Kasumi-1 (cell line): ENCODE measurements at regions not wholly inside any gene's neighbourhood (a gene's known extent, or its start where the extent isn't known, plus 50 kb on each side); places are given as distances from the start of the nearest gene placed in this dataset.
"Not testable (repeated sequence)": the region's sequence is repeated elsewhere in the genome, so short reads cannot be mapped to it uniquely, and the experiment has no call there.

ENCODE experiments used
- DNase-seq, 2 experiments: peaks; one replicate each; lab custom pipeline; 2025; lab: John Stamatoyannopoulos, UW

DNA sequence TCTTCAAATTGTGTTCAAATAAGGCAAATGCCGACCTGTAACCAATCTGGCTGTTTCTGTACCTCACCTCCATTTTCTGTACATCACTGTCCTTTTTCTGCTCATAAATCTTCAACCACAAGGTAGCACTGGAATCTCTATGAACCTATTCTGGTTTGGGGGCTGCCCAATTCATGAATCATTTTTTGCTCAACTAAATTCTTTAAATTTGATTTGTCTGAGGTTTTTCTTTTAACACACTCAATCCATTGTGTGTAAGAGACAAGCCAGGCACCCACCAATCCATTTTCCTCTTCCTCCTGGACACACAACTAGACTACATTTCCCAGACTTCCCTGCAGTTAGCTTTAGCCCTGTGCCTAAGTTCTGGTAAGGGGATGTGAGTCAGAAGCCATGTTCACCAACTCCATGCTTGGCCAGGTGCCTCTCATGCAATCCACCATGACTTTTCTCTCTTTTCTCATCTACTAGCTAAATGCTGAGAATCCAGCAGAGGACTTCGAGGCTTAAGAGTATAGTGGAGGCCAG, 193.2 kb upstream of the KLF3 start:
- no peak for DNase-seq

DNA sequence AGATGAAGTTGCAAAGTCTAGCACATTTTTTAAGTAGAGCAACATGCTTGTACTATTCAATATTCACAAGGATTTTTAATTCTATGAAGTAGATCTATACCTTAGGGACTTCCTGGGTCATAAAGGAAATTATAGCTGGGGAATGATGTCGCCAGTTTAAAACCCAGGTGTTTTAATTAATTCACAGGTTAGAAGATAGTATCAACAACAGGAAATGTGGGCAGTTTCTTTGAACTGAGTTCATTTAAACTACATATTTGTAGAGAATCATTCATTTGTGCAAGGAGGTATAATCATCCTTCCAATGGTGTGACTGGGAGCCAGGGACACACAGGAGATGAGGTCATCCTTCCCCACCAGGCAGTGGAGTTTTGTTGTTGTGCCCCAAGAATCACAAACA, 181.3 kb upstream of the KLF3 start:
- no peak for DNase-seq

DNA sequence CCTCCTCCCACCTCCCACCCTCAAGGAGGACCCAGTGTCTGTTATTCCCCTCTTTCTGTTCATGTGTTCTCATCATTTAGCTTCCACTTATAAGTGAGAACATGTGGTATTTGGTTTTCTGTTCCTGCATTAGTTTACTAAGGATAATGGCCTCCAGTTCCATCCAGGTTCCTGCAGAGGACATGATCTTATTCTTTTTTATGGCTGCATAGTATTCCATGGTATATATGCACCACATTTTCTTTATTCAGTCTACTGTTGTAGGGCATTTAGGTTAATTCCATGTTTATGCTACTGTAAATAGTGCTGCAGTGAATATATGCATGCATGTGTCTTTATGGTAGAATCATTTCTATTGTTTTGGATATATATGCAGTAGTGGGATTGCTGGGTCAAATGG, 180.4 kb upstream of the KLF3 start:
- DNase-seq = not testable (repeated sequence)

- DNase-seq = no peak
Observed at GRCh38 chr4:38489011-38489861, 174.8 kb upstream of the KLF3 start.

DNA sequence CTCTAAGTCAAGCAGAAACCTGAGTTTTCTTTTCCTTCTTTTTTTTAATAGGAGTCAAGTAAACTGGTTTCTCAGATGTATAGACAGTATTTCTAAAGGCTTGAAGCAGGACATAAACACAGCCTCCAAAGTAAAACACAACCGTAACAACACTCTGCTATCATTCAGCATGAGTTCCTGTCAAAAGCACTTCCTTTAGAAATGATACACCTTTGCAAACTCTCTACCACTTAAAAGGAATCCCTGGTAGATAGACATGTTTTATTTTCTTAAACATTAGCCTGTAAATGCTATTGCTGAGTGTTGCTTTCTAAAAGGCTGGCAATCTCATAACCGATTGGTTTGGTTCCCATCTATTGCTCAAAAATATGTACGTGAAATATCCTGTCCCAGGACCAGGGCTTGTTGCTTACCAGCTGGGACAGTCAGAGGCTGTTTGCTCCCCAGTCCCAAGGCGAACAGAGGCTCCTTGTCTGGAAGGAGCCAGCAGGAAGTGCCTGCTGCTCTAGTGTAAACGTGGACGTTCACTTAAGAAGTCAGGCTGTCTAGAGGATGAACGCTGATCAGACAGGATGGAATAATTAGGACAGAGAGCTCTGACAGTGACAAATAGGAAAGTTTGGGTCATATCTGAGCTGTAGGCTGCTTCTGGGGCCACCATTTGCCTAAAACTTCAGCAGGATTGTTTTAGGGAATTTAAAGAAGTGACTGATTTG, 173.9 kb upstream of the KLF3 start:
- DNase-seq = no peak

- DNase-seq = no peak
Observed at GRCh38 chr4:38490753-38491446, 173.1 kb upstream of the KLF3 start.

GRCh38 chr4:38491854-38492478, 172.0 kb upstream of the KLF3 start:
- no peak for DNase-seq

DNA sequence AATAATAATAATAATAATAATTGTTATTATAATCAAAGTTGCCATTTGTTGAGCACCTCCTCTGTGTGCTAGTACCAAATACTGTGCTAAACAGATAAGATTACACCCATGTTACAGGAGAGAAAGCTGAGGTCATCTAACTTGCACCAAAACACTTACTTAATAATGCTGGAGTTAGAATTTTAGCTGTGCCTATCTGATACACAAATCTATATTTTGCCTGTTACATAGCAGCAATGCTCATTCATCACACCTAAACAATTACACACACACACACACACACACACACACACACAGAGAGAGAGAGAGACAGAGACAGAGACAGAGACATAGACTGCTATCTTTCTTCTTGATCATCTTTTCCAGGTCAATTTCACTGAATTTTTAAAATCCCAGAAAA, 170.9 kb upstream of the KLF3 start:
- DNase-seq = no peak

GRCh38 chr4:38495446-38495845, 168.6 kb upstream of the KLF3 start:
- no peak for DNase-seq

DNA sequence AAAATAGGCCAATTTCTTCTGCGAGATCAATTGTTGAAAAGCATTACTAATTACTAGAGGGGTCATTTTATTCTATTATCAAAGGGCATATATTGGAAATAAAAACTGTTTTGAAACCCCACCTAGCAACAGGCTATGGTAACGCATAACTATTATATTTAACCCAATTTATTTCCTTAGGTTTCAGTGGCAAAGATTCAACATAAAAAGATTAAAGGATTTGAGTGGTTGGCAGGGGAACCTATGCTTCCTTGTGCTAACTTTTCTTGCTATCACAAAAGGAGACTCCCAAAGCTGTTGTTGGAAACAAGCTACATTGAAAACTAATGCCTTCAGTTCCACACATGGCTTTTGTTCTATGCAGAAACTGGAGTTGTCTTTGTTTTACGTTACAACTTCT, 166.9 kb upstream of the KLF3 start:
- no peak for DNase-seq

DNA sequence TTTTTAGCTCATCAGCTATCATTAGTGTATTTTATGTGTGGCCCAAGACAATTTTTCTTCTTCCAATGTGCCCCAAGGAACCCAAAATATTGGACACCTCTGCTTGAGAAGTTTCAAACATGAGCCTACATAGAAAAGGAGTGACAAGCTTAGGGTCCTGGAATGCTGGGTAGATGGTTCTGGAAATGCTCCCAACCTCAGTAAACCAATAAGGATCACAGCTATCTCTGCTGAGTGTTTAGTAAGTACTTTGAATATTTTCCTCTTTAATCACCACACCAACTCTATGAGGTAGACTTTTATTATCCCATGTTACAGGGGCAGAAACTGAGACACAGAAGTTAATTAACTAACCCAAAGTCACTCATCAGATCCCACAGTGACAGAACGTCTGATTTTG, 164.9 kb upstream of the KLF3 start:
- no peak for DNase-seq

GRCh38 chr4:38500433-38500832, 163.6 kb upstream of the KLF3 start:
- no peak for DNase-seq

DNA sequence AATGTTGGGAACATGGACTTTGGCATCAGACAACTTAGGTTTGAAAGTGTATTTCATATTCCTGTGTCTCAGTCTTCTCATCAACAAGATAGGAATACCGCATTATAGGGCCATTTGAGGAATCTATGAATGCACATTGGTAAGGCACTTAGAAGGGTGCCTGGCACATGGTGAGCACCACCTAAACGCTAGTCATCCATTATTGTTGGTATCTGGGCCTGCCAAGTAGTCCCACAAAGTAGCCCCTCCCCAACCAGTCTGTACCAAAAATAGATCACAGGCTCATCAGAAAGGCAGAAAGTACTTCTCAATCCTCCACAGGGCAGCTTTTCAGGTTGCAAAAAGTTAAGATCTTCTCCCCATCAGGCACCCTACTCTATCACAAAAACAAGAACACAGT, 162.3 kb upstream of the KLF3 start:
- no peak for DNase-seq

- DNase-seq = no peak
Observed at GRCh38 chr4:38503689-38504395, 160.2 kb upstream of the KLF3 start.

GRCh38 chr4:38504396-38504715, 159.6 kb upstream of the KLF3 start:
- DNase-seq = no peak

DNA sequence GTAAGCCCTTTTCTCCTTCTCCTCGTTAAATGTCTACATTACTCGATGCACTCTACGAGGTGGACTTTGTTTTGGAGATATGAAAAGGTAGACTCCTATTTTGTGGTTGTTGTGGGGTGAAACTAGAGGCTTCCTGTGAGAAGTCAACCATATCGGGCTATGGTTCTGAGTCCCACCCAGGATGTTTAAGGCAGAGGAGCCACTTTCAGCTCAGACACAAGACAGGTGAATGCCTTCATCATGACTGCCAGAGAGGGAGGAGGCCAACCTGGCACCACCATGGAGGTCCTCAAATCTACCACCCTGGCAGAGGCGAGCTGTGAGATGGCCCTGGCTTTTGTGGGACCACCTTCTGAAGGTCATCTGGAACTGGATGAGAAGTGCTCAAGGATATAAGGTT, 154.4 kb upstream of the KLF3 start:
- no peak for DNase-seq

DNA sequence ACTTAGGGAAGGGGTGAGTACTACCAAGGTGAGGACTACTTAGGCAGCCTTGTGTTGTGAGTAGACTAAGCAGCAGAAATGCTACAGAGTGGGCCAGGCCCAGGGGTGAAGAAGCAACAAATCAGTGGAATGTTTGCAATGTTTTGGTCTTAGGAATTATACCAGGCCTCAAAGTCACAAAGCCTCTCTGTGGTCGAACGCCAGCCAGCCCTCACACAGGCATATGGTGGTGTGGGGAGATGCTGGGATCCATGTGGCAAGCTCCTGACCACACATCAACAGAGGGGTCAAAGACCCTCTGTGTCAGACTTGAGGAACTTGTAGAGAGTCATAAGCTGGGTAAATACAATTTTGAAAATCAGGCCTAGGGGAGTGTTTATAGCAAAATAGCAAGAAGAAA, 153.8 kb upstream of the KLF3 start:
- no peak for DNase-seq

DNA sequence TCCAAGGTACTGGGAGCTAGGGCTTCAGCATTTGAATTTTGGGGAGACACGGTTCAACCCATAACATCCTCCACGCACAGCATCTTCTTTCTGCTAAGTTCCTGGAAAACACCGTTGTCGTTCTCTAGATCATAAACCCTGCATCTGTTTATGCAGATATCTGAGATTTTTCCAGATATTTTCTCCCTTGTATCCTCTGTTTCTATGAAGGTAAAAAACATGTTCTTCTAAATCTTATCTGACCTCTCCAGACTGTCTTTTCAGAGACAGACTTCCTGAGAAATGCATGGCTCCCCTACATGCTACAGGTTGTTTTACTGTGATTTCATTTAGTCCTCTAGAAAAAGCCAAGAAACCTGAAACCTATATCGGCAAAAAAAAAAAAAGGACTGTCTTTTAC, 152.3 kb upstream of the KLF3 start:
- DNase-seq = no peak

- no peak for DNase-seq
Observed at GRCh38 chr4:38512840-38513239, 151.2 kb upstream of the KLF3 start.

GRCh38 chr4:38514465-38515146, 149.4 kb upstream of the KLF3 start:
- DNase-seq = no peak

- DNase-seq = no peak
Observed at GRCh38 chr4:38516190-38516589, 147.8 kb upstream of the KLF3 start.
